ENCODE measurements at regions not wholly inside any gene's neighbourhood (a gene's known extent, or its start where the extent isn't known, plus 50 kb on each side); places are given as distances from the start of the nearest gene placed in this dataset.
"Not testable (repeated sequence)": the region's sequence is repeated elsewhere in the genome, so short reads cannot be mapped to it uniquely, and the experiment has no call there.

GRCh38 chr21:10325546-10325945, 195.8 kb upstream of the TPTE start:
- DNase-seq (ENCODE audit: low spot score) = not testable (repeated sequence)

- not testable (repeated sequence) for DNase-seq (ENCODE audit: low spot score)
Observed at GRCh38 chr21:10326146-10326545, 195.2 kb upstream of the TPTE start.

- not testable (repeated sequence) for DNase-seq (ENCODE audit: low spot score)
Observed at GRCh38 chr21:10328646-10329045, 192.7 kb upstream of the TPTE start.

GRCh38 chr21:10330641-10331119, 190.7 kb upstream of the TPTE start:
- DNase-seq (ENCODE audit: low spot score) = not testable (repeated sequence)

- DNase-seq (ENCODE audit: low spot score) = not testable (repeated sequence)
Observed at GRCh38 chr21:10331134-10331533, 190.2 kb upstream of the TPTE start.

GRCh38 chr21:10332935-10333334, 188.4 kb upstream of the TPTE start:
- DNase-seq (ENCODE audit: low spot score) = not testable (repeated sequence)

GRCh38 chr21:10334391-10334790, 187.0 kb upstream of the TPTE start:
- not testable (repeated sequence) for DNase-seq (ENCODE audit: low spot score)

- not testable (repeated sequence) for DNase-seq (ENCODE audit: low spot score)
Observed at GRCh38 chr21:10342261-10342956, 179.0 kb upstream of the TPTE start.

GRCh38 chr21:10343146-10343935, 178.0 kb upstream of the TPTE start:
- DNase-seq (ENCODE audit: low spot score) = not testable (repeated sequence)

GRCh38 chr21:10344266-10344665, 177.1 kb upstream of the TPTE start:
- DNase-seq (ENCODE audit: low spot score) = not testable (repeated sequence)

GRCh38 chr21:10345178-10345612, 176.2 kb upstream of the TPTE start:
- DNase-seq (ENCODE audit: low spot score) = not testable (repeated sequence)

GRCh38 chr21:10346249-10346648, 175.1 kb upstream of the TPTE start:
- not testable (repeated sequence) for DNase-seq (ENCODE audit: low spot score)

- not testable (repeated sequence) for DNase-seq (ENCODE audit: low spot score)
Observed at GRCh38 chr21:10346933-10347615, 174.3 kb upstream of the TPTE start.

GRCh38 chr21:10347675-10348074, 173.7 kb upstream of the TPTE start:
- not testable (repeated sequence) for DNase-seq (ENCODE audit: low spot score)

- DNase-seq (ENCODE audit: low spot score) = not testable (repeated sequence)
Observed at GRCh38 chr21:10348150-10348549, 173.2 kb upstream of the TPTE start.

GRCh38 chr21:10354851-10355578, 166.4 kb upstream of the TPTE start:
- not testable (repeated sequence) for DNase-seq (ENCODE audit: low spot score)

- DNase-seq (ENCODE audit: low spot score) = not testable (repeated sequence)
Observed at GRCh38 chr21:10359120-10359519, 162.3 kb upstream of the TPTE start.

- not testable (repeated sequence) for DNase-seq (ENCODE audit: low spot score)
Observed at GRCh38 chr21:10359911-10360310, 161.5 kb upstream of the TPTE start.

- not testable (repeated sequence) for DNase-seq (ENCODE audit: low spot score)
Observed at GRCh38 chr21:10361214-10361736, 160.1 kb upstream of the TPTE start.

GRCh38 chr21:10362816-10363215, 158.6 kb upstream of the TPTE start:
- DNase-seq (ENCODE audit: low spot score) = not testable (repeated sequence)

GRCh38 chr21:10363321-10363720, 158.1 kb upstream of the TPTE start:
- not testable (repeated sequence) for DNase-seq (ENCODE audit: low spot score)
